ENCODE measurements at regions not wholly inside any gene's neighbourhood (a gene's known extent, or its start where the extent isn't known, plus 50 kb on each side); places are given as distances from the start of the nearest gene placed in this dataset.
A peak's percentile ranks its signal among the peaks of the same experiment; 100 is the strongest.
"Not testable (repeated sequence)": the region's sequence is repeated elsewhere in the genome, so short reads cannot be mapped to it uniquely, and the experiment has no call there.

- DNase-seq (ENCODE audit: low spot score in 2 of 2): no peak
- 76 to 82% methylated on average over 4 of the region's 4 CpGs for WGBS, 2 donors
- no peak for TF ChIP-seq CTCF (IDR thresholded peaks at IDR 0.05)
- TF ChIP-seq POLR2A (IDR thresholded peaks at IDR 0.05): no peak
- no peak overlapping the region for H3K4me3 ChIP-seq (ENCODE audit: low read depth, poor library complexity, severe bottlenecking)
- intact Hi-C loops (cut with DNase I; ENCODE audit: low total_unique reads): no loop called here
Observed at GRCh38 chr5:6246820-6247437, 131.4 kb downstream of the MED10 start.

- DNase-seq (ENCODE audit: low spot score in 2 of 2): no peak
- H3K4me3 ChIP-seq (ENCODE audit: low read depth, poor library complexity, severe bottlenecking): no peak overlapping the region
- no peak for TF ChIP-seq CTCF (IDR thresholded peaks at IDR 0.05)
- no peak for TF ChIP-seq POLR2A (IDR thresholded peaks at IDR 0.05)
- WGBS, 2 donors: 74 to 78% methylated on average over 2 of the region's 2 CpGs
- intact Hi-C loops (cut with DNase I; ENCODE audit: low total_unique reads): no loop called here
Observed at GRCh38 chr5:6244339-6244714, 134.0 kb downstream of the MED10 start.

- WGBS, 2 donors: 68 to 78% methylated on average over 5 of the region's 5 CpGs
- peak in 1 of 2 donors; percentile 58 for DNase-seq (ENCODE audit: low spot score in 2 of 2)
- no peak for TF ChIP-seq POLR2A (IDR thresholded peaks at IDR 0.05)
- no peak for TF ChIP-seq CTCF (IDR thresholded peaks at IDR 0.05)
- H3K4me3 ChIP-seq (ENCODE audit: low read depth, poor library complexity, severe bottlenecking): no peak overlapping the region
- intact Hi-C loops (cut with DNase I; ENCODE audit: low total_unique reads): no loop called here
Observed at GRCh38 chr5:6243706-6244338, 134.5 kb downstream of the MED10 start.

GRCh38 chr5:6241056-6241455 is 137.3 kb downstream of the MED10 start:
- intact Hi-C loops (cut with DNase I; ENCODE audit: low total_unique reads); DNase-seq (ENCODE audit: low spot score in 2 of 2); H3K4me3 ChIP-seq (ENCODE audit: low read depth, poor library complexity, severe bottlenecking): not testable (repeated sequence)

- WGBS, 2 donors: 79 to 89% methylated on average over 8 of the region's 8 CpGs
- TF ChIP-seq CTCF (IDR thresholded peaks at IDR 0.05) (no peak), POLR2A (IDR thresholded peaks at IDR 0.05) (no peak)
- no peak overlapping the region for H3K4me3 ChIP-seq (ENCODE audit: low read depth, poor library complexity, severe bottlenecking)
- DNase-seq (ENCODE audit: low spot score in 2 of 2): no peak
- intact Hi-C loops (cut with DNase I; ENCODE audit: low total_unique reads): no loop called here
Observed at GRCh38 chr5:6236858-6237481, 141.4 kb downstream of the MED10 start.

- 45 to 65% methylated on average over 2 of the region's 2 CpGs for WGBS, 2 donors
- intact Hi-C loops (cut with DNase I; ENCODE audit: low total_unique reads): no loop called here
- no peak overlapping the region for H3K4me3 ChIP-seq (ENCODE audit: low read depth, poor library complexity, severe bottlenecking)
- TF ChIP-seq POLR2A (IDR thresholded peaks at IDR 0.05) (no peak), CTCF (IDR thresholded peaks at IDR 0.05) (no peak)
- DNase-seq (ENCODE audit: low spot score in 2 of 2): no peak
Observed at GRCh38 chr5:6236170-6236793, 142.1 kb downstream of the MED10 start.
